ENCODE measurements at regions not wholly inside any gene's neighbourhood (a gene's known extent, or its start where the extent isn't known, plus 50 kb on each side); places are given as distances from the start of the nearest gene placed in this dataset.
A peak's percentile ranks its signal among the peaks of the same experiment; 100 is the strongest.

DNA sequence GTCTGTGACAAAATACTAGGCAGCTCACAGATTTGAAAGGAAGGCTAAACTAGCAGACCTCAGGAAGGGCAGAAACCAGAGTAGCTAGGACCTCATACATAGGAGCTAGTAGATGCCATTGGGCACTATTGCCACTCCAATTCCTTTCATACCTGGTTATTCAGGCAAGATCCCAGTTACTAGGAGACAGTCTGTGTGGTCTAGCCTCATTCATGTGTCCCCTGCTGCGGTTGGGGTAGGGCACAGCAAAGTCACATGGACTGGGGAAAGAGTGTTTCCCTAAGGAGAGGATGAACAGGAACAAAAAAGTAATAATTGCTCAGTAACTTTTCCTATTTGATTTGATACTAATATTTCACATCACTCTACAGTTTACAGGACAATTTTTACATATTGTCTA is 204.6 kb upstream of the HEY2 start:
- DNase-seq (ENCODE audit: low spot score) = no peak

DNA sequence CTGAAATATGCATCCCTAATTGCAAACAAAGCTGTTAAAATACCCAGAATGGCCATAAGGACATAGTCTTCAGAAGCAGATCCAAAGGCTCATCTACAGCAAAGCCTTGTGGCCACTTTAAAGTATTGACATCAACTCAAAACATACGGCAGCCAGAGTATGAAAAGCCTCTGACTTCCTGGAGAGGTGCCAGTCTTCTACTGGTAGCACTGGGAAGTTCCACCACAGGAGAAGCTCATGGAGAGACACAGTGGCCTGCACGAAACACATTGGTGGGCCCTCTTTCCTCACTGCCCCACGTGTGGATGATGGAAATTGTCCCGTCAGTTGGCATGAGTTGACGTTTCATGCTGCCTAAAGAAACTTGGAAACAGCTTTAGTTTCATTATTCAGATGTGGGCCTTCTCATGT is 202.6 kb upstream of the HEY2 start:
- peak; percentile 22 for DNase-seq (ENCODE audit: low spot score)

GRCh38 chr6:125547381-125547780 is 202.1 kb upstream of the HEY2 start:
- no peak for DNase-seq (ENCODE audit: low spot score)

GRCh38 chr6:125549202-125549884 is 200.1 kb upstream of the HEY2 start:
- DNase-seq (ENCODE audit: low spot score) = no peak

DNA sequence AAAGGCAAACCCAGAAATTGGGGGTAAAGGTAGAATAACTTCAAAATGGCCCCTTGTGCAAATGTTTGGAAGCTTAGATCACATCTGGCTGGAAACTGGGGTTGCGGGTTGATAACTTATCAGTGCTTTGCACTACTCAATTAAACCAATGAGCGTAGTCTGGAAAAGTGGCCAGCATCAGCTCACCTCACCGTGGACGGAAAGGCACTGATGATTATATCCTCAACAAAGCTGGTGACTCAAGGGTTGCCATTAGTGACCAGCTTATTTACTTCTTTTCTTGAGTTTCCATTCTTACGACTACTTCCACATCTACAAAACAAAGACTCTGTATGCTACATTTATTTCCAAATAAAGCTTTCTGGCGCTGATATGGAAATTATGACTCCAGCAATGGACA is 198.5 kb upstream of the HEY2 start:
- DNase-seq (ENCODE audit: low spot score) = no peak

DNA sequence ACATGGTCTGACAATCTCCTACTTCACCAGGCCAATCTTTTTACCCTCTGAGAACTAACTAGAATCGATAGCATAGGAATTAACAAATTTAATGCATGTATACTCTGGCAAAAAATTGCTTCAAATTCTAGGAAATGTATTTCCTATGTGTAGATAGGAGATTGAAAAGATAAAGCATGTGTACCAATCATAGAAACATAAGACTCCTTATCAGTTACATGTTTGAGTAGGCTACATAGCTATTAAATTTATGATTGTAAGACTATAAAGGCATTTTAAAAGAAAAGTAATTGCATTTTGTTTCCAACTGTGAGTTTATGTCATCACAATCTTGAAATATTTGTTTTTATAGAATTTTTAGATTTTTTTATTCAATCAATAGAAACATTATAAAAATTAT is 196.6 kb upstream of the HEY2 start:
- no peak for DNase-seq (ENCODE audit: low spot score)

DNA sequence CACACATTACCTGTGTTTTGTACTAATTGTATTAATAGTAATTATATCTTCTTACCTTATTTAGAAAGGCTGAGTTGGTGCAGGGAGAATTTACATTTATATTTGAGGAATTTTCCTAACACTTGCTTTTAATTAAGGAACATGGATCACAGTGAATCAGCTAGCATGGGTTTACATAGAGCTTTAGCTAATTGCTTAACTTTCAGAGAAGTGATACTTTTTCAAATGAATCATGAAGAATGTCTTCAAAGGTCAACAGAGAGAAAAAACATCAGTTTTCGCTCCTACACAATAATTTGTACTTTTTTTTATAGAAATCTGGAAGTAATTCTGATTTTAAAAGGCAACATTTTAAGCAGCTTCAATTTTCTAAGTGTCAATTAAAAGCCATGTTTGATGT is 195.0 kb upstream of the HEY2 start:
- DNase-seq (ENCODE audit: low spot score) = no peak

GRCh38 chr6:125558241-125558843 is 191.1 kb upstream of the HEY2 start:
- no peak for DNase-seq (ENCODE audit: low spot score)

- no peak for DNase-seq (ENCODE audit: low spot score)
These were observed 190.5 kb upstream of the HEY2 start for GRCh38 chr6:125558907-125559306.

GRCh38 chr6:125562156-125562555 is 187.3 kb upstream of the HEY2 start:
- DNase-seq (ENCODE audit: low spot score) = no peak

GRCh38 chr6:125564941-125565340 is 184.5 kb upstream of the HEY2 start:
- no peak for DNase-seq (ENCODE audit: low spot score)

GRCh38 chr6:125567407-125567806 is 182.0 kb upstream of the HEY2 start:
- no peak for DNase-seq (ENCODE audit: low spot score)

- no peak for DNase-seq (ENCODE audit: low spot score)
These were observed 180.8 kb upstream of the HEY2 start for GRCh38 chr6:125568609-125569008.

- DNase-seq (ENCODE audit: low spot score) = no peak
These were observed 178.9 kb upstream of the HEY2 start for GRCh38 chr6:125570526-125570925.

GRCh38 chr6:125571207-125571755 is 178.2 kb upstream of the HEY2 start:
- no peak for DNase-seq (ENCODE audit: low spot score)

- no peak for DNase-seq (ENCODE audit: low spot score)
These were observed 174.8 kb upstream of the HEY2 start for GRCh38 chr6:125574604-125575003.

GRCh38 chr6:125577124-125577662 is 172.2 kb upstream of the HEY2 start:
- DNase-seq (ENCODE audit: low spot score) = no peak

DNA sequence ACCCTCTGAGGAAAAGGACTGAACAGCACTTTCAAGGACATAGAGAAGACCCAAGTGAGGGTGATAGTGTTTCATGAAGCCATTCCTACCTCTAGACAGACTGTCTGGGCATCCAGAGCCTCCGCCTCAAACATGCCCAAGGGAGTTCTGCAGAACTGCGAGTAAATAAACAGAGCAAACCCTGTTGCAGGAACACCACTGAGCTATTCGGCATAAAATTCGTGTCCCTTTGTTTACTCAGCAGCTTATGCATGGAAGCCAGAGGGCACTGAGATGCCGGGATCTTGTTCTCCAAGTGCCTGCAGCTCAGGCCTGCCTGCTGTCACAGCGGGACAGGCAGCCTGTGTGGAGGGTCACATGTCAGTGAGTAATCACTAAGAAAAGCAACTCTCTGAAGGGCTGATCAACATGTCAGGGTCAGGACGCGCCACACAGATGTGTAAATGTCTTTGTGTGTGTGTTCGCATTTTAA is 164.9 kb upstream of the HEY2 start:
- no peak for DNase-seq (ENCODE audit: low spot score)

GRCh38 chr6:125585470-125585869 is 164.0 kb upstream of the HEY2 start:
- no peak for DNase-seq (ENCODE audit: low spot score)

GRCh38 chr6:125586074-125586473 is 163.4 kb upstream of the HEY2 start:
- no peak for DNase-seq (ENCODE audit: low spot score)

GRCh38 chr6:125586605-125587004 is 162.8 kb upstream of the HEY2 start:
- no peak for DNase-seq (ENCODE audit: low spot score)

DNA sequence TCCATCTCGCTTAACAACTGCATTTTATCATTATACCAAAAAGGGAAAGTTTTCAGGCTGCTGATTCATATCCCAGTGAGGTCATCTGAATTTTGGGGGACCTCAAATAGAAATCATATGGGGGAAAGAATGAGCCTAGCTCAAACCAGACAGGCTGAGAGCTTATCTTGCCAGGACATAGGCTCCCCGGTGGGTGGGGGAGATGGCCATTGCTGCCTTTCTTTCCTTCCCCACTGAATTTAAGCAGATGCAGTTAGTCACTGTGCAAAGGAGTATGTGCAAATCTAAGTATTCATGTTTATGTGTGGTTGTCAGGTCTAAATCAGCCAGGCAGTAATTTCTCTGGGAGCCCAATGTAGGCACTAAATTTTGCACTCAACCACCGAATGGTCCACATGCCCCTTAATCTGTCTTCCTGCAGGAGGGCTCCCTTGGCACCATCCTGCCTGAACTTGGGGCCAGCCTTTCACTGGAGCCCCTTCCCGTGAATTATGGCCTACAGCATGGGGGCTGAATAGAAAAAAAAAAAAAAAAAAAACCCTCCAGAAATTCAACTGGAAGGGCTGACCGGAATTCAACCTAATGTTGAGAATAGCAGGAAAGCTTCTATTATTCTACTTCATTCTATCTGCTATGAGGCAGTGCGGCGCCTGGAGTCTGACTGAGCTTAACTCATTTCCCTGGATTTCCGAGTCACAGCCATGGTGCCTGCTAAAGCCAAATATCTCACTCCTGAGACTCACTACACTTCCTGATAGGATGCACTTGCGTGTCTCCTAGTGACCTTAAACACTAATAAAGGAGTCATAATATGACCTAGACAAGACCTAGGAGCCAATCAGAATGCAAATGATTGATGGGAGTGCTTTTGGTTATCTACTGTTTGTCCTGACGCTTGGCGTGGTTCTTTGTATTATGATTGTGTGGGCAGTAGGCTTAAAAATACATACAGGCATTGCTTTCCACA is 161.5 kb upstream of the HEY2 start:
- no peak for DNase-seq (ENCODE audit: low spot score)
